Mesothelial cell of epicardium (in vitro differentiated cells): ENCODE measurements at regions not wholly inside any gene's neighbourhood (a gene's known extent, or its start where the extent isn't known, plus 50 kb on each side); places are given as distances from the start of the nearest gene placed in this dataset.

Experiments
- DNase-seq, 2 experiments: peaks; one replicate each; pipeline ENCODE4 v3.0.0; 2021; ENCODE audit warnings: low spot score in 2 of 2; ENCODE audit not compliant: unreplicated experiment in 2 of 2
- H3K27ac Mint-ChIP-seq: 2 replicates; pipeline ENCODE4 v1.8.0; 2021; ENCODE audit warnings: mixed read lengths
- H3K27me3 Mint-ChIP-seq: 2 replicates; pipeline ENCODE4 v1.8.0; 2021; ENCODE audit warnings: low read depth, mixed read lengths
- H3K36me3 Mint-ChIP-seq: 2 replicates; pipeline ENCODE4 v1.8.0; 2021; ENCODE audit warnings: mixed read lengths
- H3K4me1 Mint-ChIP-seq: 2 replicates; pipeline ENCODE4 v1.8.0; 2021; ENCODE audit warnings: mixed read lengths
- H3K4me3 Mint-ChIP-seq: 2 replicates; pipeline ENCODE4 v1.8.0; 2021; ENCODE audit warnings: mild to moderate bottlenecking, moderate library complexity, mixed read lengths
- H3K9me3 Mint-ChIP-seq: 2 replicates; pipeline ENCODE4 v1.8.0; 2021; ENCODE audit warnings: mixed read lengths
- CTCF ChIP-seq: fragments of 200-600 bp; sonication (generic); IDR thresholded peaks from one replicate; pipeline ENCODE4 v1.5.0; 2021; ENCODE audit warnings: antibody characterized with exemption; ENCODE audit not compliant: unreplicated experiment

GRCh38 chr16:50469744-50470321 lies 78.4 kb upstream of the NKD1 start:
- Mint-ChIP-seq H3K4me1 (peaks cover 20% of the 10 kb centered on the region), H3K27ac (peak overlapping the region; percentile 26)
- no peak for TF ChIP-seq CTCF

GRCh38 chr16:50469121-50469743 lies 79.0 kb upstream of the NKD1 start:
- no peak overlapping the region for H3K27ac Mint-ChIP-seq
- peaks cover 2% of the 10 kb centered on the region for H3K27me3 Mint-ChIP-seq
- H3K4me1 Mint-ChIP-seq: peaks cover 20% of the 10 kb centered on the region
- no peaks in the 10 kb centered on the region for H3K36me3 Mint-ChIP-seq
- DNase-seq: no peak
- no peak for TF ChIP-seq CTCF
- H3K4me3 Mint-ChIP-seq: peak overlapping the region; percentile 54
- H3K9me3 Mint-ChIP-seq: peaks cover 14% of the 10 kb centered on the region

More at GRCh38 chr16:50469744-50470321, 78.4 kb upstream of the NKD1 start:
- no peak for DNase-seq
- Mint-ChIP-seq H3K9me3 (peaks cover 14% of the 10 kb centered on the region), H3K36me3 (no peaks in the 10 kb centered on the region), H3K27me3 (peaks cover 2% of the 10 kb centered on the region), H3K4me3 (no peak overlapping the region)

- Mint-ChIP-seq H3K27ac (peak overlapping the region; percentile 64), H3K36me3 (no peaks in the 10 kb centered on the region), H3K9me3 (peaks cover 14% of the 10 kb centered on the region), H3K27me3 (peaks cover 2% of the 10 kb centered on the region), H3K4me3 (peak overlapping the region; percentile 54), H3K4me1 (peaks cover 20% of the 10 kb centered on the region)
- no peak for DNase-seq
- TF ChIP-seq CTCF: no peak
Observed at GRCh38 chr16:50468749-50469078, 79.5 kb upstream of the NKD1 start.

GRCh38 chr16:50467943-50468748 lies 80.0 kb upstream of the NKD1 start:
- Mint-ChIP-seq H3K27me3 (peaks cover 2% of the 10 kb centered on the region), H3K4me1 (peaks cover 24% of the 10 kb centered on the region), H3K36me3 (no peaks in the 10 kb centered on the region), H3K4me3 (peak overlapping the region; percentile 65), H3K27ac (peak overlapping the region; percentile 64), H3K9me3 (peaks cover 14% of the 10 kb centered on the region)
- no peak for TF ChIP-seq CTCF
- DNase-seq: peak; percentile 33 to 55

GRCh38 chr16:50467559-50467942 lies 80.6 kb upstream of the NKD1 start:
- Mint-ChIP-seq H3K4me3 (peak overlapping the region; percentile 65), H3K9me3 (peaks cover 14% of the 10 kb centered on the region), H3K27ac (peak overlapping the region; percentile 53), H3K4me1 (peaks cover 30% of the 10 kb centered on the region), H3K27me3 (peaks cover 2% of the 10 kb centered on the region), H3K36me3 (no peaks in the 10 kb centered on the region)
- TF ChIP-seq CTCF: no peak
- no peak for DNase-seq
